OCI-LY7 (cell line): ENCODE measurements at regions not wholly inside any gene's neighbourhood (a gene's known extent, or its start where the extent isn't known, plus 50 kb on each side); places are given as distances from the start of the nearest gene placed in this dataset.

Source experiments
- CTCF ChIP-seq: fragments of 200-600 bp; sonication (generic); conservative IDR thresholded peaks from 2 replicates; pipeline ENCODE4 v1.5.1; 2014; ENCODE audit warnings: mild to moderate bottlenecking, antibody characterized with exemption, low read length, moderate library complexity, mixed read lengths
- EZH2phosphoT487 ChIP-seq: fragments of 200-600 bp; sonication (generic); IDR thresholded peaks from 2 replicates; pipeline ENCODE4 v1.6.1; 2018; ENCODE audit warnings: low read depth, borderline replicate concordance, mild to moderate bottlenecking, mixed run types, antibody characterized with exemption, low read length, moderate library complexity, mixed read lengths

- TF ChIP-seq EZH2phosphoT487 (no peak), CTCF (no peak)
Measured at GRCh38 chr2:150309311-150310080, 178.0 kb downstream of the RND3 start.
